Right atrium auricular region (tissue), 2 donors: ENCODE measurements at regions not wholly inside any gene's neighbourhood (a gene's known extent, or its start where the extent isn't known, plus 50 kb on each side); places are given as distances from the start of the nearest gene placed in this dataset.

Experiments used
- DNase-seq: peaks from one replicate; pipeline ENCODE4 v3.0.0-alpha.2; 2019; ENCODE audit warnings: low spot score
- H3K27ac ChIP-seq, 2 donors: fragments of 200-600 bp; sonication (generic); 1 replicate in 1 of 2; 2 replicates in 1 of 2; pipeline ENCODE4 v1.5.1; 2016 to 2019
- H3K27me3 ChIP-seq, 2 donors: fragments of 200-600 bp; sonication (generic); one replicate each; pipeline versions ENCODE4 v1.5.1 to v1.6.0; 2017 to 2019
- H3K36me3 ChIP-seq: fragments of 200-600 bp; sonication (generic); one replicate; pipeline ENCODE4 v1.5.1; 2016
- H3K4me1 ChIP-seq, 2 donors: fragments of 200-600 bp; sonication (generic); one replicate each; pipeline versions ENCODE4 v1.5.1 to v1.6.0; 2017 to 2019
- H3K4me3 ChIP-seq, 2 donors: fragments of 200-600 bp; sonication (generic); 1 replicate in 1 of 2; 2 replicates in 1 of 2; pipeline ENCODE4 v1.5.1; 2017 to 2019; ENCODE audit warnings: mild to moderate bottlenecking in 1 of 2, moderate library complexity in 1 of 2
- H3K9me3 ChIP-seq, 2 donors: fragments of 200-600 bp; sonication (generic); one replicate each; pipeline ENCODE4 v1.5.1; 2019
- TF ChIP-seq, protein P1 (sequence below), 2 donors: fragments of 200-600 bp; sonication (generic); IDR thresholded peaks; one replicate each; pipeline ENCODE4 v1.5.1; 2019; ENCODE audit warnings: antibody characterized with exemption in 2 of 2

DNA sequence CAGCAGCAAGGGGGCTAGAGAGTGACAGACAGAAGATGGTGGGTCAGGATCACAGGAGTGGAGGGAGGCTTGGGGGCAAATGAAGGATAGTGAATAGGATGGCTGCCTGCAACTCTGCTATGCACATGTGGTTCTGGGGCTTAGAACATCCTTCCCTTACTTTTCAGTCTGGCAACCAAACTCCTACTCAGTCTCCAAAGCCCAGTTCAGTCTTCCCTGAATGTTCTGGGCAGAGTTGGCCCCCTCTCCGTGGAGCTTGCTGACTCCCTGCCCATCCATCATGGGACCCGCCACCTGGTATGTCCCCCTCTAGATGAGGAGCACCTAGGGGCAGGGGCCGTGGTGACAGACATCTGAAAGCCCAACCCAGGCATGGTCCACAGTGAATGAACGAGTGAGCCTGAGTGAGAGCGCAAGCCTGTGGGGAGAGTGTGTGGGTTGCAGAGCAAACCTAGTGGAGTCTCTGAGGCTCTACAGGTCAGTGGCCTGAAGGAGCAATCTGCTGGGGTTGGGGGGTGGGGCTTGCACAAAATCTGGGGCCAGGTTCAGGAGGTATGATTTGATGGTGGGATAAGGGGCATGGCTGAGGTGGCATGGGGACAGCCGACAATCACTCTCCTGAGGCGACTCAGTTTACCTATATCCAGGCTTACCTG lies 180.6 kb downstream of the FGF18 start:
- peaks cover 0 to 11% of the 10 kb centered on the region in 2 donors for H3K4me1 ChIP-seq
- no peaks in the 10 kb centered on the region for H3K9me3 ChIP-seq
- no peaks in the 10 kb centered on the region for H3K36me3 ChIP-seq
- no peaks in the 10 kb centered on the region for H3K27me3 ChIP-seq
- H3K4me3 ChIP-seq = no peak overlapping the region
- no peak for DNase-seq
- TF ChIP-seq, protein P1, sequence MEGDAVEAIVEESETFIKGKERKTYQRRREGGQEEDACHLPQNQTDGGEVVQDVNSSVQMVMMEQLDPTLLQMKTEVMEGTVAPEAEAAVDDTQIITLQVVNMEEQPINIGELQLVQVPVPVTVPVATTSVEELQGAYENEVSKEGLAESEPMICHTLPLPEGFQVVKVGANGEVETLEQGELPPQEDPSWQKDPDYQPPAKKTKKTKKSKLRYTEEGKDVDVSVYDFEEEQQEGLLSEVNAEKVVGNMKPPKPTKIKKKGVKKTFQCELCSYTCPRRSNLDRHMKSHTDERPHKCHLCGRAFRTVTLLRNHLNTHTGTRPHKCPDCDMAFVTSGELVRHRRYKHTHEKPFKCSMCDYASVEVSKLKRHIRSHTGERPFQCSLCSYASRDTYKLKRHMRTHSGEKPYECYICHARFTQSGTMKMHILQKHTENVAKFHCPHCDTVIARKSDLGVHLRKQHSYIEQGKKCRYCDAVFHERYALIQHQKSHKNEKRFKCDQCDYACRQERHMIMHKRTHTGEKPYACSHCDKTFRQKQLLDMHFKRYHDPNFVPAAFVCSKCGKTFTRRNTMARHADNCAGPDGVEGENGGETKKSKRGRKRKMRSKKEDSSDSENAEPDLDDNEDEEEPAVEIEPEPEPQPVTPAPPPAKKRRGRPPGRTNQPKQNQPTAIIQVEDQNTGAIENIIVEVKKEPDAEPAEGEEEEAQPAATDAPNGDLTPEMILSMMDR (IDR thresholded peaks at IDR 0.05) = no peak
- H3K27ac ChIP-seq = no peak overlapping the region

DNA sequence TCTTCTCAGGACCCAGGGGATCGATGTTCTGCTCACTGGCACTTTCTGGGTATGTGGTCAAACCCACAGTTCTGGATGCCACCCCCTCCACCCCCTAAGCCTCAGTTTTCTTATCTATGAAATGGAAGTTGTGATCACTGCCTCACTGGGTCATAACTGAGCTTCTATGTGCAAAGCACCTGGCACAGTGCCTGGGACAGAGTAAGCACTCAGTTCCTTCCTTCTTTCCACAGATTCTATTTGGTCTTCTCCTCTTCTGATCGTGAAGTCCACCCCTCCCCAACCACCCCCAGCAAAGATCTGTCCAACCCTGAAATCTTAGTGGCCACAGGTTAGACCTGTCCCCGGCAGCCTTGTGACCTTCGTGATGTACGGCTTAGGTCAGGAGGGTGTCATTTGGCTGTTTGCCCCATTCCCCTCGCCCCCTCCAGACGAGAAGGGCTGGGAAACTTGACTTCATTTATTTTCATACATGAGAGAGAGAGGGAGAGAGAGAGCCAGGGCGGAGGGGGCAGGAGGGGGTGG lies 181.4 kb downstream of the FGF18 start:
- DNase-seq = peak; percentile 80
- Histone ChIP-seq H3K27me3 (no peaks in the 10 kb centered on the region), H3K9me3 (no peaks in the 10 kb centered on the region), H3K4me1 (peaks cover 0 to 11% of the 10 kb centered on the region in 2 donors), H3K36me3 (no peaks in the 10 kb centered on the region), H3K4me3 (no peak overlapping the region), H3K27ac (no peak overlapping the region)
- TF ChIP-seq, protein P1 (IDR thresholded peaks at IDR 0.05) = no peak

DNA sequence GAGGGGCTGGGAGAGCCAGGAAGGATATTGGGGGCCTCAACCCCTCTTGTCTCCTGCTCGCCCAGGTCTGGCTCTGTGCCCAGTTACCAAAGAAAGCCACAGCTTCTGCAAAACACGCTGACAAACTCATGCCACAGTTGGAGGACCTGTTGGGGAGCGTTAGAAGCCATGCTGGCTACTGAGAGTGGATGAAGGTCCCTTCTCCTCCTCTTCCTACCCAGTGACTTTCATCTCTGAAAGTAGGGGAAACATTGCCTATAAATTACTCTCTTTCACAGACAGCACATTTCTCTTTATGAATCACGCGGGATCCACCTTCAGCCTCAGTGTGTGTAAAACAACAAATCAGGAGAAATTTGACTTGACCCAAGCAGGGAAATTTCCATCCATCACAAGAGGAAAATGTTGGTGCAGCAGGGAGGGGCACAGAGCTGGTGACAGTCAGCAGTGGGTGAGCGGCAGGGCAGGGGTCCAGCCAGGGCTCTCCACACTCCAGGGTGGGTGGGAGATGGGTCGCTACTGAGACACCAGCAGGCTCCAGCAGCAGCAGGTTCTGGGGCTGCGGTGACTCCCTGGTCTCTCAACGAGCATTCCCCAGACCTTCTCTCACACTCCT lies 181.9 kb downstream of the FGF18 start:
- Histone ChIP-seq H3K9me3 (peaks cover 0 to 3% of the 10 kb centered on the region in 2 donors), H3K36me3 (no peaks in the 10 kb centered on the region), H3K27me3 (no peaks in the 10 kb centered on the region), H3K4me1 (peaks cover 0 to 5% of the 10 kb centered on the region in 2 donors), H3K4me3 (no peak overlapping the region), H3K27ac (no peak overlapping the region)
- TF ChIP-seq, protein P1 (IDR thresholded peaks at IDR 0.05) = no peak
- DNase-seq = no peak

DNA sequence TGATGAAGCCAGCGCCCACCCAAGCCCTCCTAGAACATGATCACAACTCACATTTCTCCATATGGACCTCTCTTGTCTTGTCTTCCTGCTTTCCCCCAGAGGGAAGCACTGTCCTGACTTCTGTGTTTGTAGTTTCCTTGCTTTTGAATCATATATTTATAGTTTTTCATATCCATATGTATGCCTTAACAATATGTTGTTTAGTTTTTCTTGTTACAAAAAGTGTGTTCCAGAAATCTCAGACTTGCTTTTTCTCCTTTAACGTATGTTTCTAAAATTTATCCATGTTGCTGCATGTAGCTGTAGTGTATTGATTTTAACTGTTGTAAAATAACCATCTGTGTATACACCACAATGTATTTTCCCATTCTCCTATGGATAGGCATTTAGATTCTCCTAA lies 182.0 kb upstream of the SMIM23 start:
- TF ChIP-seq, protein P1 (IDR thresholded peaks at IDR 0.05) = no peak
- no peak for DNase-seq
- H3K4me3 ChIP-seq = no peak overlapping the region
- H3K27ac ChIP-seq = no peak overlapping the region
- no peaks in the 10 kb centered on the region for H3K36me3 ChIP-seq
- no peaks in the 10 kb centered on the region for H3K27me3 ChIP-seq
- H3K9me3 ChIP-seq = peaks cover 0 to 10% of the 10 kb centered on the region in 2 donors
- no peaks in the 10 kb centered on the region for H3K4me1 ChIP-seq

GRCh38 chr5:171604195-171604594 lies 181.4 kb upstream of the SMIM23 start:
- Histone ChIP-seq H3K27me3 (no peaks in the 10 kb centered on the region), H3K4me3 (no peak overlapping the region), H3K9me3 (peaks cover 0 to 10% of the 10 kb centered on the region in 2 donors), H3K36me3 (no peaks in the 10 kb centered on the region), H3K4me1 (no peaks in the 10 kb centered on the region), H3K27ac (no peak overlapping the region)
- TF ChIP-seq, protein P1 (IDR thresholded peaks at IDR 0.05) = no peak
- DNase-seq = no peak
